NCI-H82 (cell line): ENCODE measurements at regions not wholly inside any gene's neighbourhood (a gene's known extent, or its start where the extent isn't known, plus 50 kb on each side); places are given as distances from the start of the nearest gene placed in this dataset.
A peak's percentile ranks its signal among the peaks of the same experiment; 100 is the strongest.
"Not testable (repeated sequence)": the region's sequence is repeated elsewhere in the genome, so short reads cannot be mapped to it uniquely, and the experiment has no call there.

Source experiments
- DNase-seq: peaks from one replicate; lab custom pipeline; 2025; lab: John Stamatoyannopoulos, UW

DNA sequence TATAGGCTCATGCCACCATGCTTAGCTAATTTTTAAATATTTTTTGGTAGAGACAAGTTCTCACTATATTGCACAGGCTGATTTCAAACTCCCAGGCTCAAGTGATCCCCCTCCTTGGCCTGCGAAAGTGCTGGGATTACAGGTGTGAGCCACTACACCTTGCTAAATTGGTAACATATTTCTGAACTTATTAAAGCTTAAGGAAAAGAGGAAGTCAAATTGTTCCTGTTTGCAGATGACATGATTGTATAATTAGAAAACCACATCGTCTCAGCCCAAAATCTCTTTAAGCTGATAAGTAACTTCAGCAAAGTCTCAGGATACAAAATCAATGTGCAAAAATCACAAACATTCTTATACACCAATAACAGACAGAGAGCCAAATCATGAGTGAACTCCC, 248.3 kb upstream of the KITLG start:
- not testable (repeated sequence) for DNase-seq

DNA sequence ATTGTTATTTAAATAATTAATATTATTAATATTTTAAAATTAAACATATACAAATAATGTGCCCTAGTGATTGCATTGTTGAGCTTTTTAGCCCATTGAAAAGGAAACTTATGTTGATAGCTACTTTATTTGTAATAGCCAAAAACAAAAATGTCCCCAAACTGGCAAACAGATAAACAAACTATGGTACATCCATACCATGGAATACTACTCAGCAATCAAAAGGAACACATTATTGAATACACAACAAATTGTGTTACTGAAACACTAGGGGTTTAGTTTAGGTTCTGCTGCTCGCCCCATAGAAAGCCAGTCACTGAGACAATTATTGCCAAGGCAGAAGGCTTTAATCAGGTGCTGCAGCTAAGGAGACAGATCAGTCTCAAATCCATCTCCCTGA, 239.7 kb upstream of the KITLG start:
- no peak for DNase-seq

DNA sequence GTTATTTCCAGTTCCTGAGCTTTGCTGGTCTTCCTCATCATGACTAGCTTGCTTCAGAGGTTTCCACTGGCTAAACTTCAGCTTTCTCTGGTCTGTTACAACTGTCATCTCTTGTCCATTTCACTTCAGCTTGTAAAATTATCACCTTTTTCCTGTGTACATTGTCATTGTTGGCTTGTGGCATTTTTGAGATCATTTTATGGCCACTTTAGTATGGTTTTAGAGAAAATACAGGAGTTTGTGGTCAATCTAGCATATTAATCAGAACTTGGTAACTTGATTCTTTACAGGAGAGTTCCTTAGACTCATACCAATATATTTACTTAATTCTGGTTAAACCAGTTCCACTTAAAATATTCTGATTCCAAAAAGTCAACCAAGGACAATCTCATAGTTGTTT, 235.9 kb upstream of the KITLG start:
- DNase-seq, result no peak

- DNase-seq, result no peak
Measured at GRCh38 chr12:88814779-88815178, 234.5 kb upstream of the KITLG start.

- DNase-seq, result no peak
Measured at GRCh38 chr12:88812610-88813009, 232.3 kb upstream of the KITLG start.

GRCh38 chr12:88810806-88811205, 230.5 kb upstream of the KITLG start:
- no peak for DNase-seq

DNA sequence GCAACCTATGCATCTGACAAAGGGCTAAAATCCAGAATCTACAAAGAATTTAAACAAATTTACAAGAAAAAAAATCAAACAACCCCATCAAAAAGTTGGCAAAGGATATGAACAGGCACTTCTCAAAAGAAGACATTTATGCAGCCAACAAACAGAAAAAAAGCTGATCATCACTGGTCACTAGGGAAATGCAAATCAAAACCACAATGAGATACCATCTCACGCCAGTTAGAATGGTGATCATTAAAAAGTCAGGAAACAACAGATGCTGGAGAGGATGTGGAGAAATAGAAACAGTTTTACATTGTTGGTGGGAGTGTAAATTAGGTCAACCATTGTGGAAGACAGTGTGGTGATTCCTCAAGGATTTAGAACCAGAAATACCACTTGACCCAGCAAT, 229.6 kb upstream of the KITLG start:
- DNase-seq, result not testable (repeated sequence)

DNA sequence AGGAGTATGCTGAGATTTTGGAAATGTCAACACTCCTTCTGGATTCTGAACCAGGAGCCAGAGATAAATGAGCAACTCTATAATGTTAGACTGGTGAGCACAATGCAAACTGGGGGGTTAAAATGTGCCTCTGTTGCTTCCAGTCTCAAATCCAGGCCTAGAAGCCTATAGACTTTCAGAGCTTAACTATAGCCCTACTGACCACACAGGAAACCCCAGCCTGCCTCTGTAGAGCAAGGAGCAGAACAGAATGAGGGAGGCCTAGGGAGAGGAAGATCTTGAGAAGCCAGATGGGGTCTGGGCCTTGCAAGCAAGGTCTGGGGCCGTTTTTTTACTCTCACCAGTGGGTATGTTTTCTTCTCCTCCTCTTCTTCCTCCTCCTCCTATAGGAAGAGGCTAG, 225.4 kb upstream of the KITLG start:
- DNase-seq, result peak; percentile 2

GRCh38 chr12:88805286-88805685, 225.0 kb upstream of the KITLG start:
- no peak for DNase-seq

DNA sequence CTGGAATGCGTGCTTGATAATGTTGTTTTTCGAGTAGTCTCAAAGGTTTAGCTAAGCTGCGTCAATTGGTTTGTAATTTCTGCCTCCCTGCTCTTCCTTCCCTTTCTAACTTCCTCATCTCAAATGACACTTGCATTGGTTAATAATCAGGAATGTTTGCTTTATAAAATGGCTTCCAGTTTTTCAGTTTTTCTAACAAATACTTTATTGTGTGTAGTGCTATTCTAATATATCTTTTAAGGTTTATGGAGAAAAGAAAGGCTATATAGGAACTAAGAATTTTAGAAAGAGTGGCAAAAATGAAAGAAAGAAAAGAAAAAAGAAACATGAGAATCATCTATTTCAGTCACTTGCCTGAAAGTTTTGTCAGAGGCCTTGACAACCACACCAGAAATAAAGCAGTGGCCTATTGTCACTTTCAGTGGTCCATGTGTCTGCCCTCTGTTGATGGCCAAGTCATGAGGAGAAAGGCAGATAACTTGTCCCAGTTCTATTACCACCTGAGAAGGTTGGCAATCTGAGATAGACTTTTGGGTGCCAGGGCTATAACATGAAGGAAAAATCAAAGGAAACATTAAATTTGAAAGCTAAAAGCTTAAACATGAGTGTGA, 221.9 kb upstream of the KITLG start:
- no peak for DNase-seq

DNA sequence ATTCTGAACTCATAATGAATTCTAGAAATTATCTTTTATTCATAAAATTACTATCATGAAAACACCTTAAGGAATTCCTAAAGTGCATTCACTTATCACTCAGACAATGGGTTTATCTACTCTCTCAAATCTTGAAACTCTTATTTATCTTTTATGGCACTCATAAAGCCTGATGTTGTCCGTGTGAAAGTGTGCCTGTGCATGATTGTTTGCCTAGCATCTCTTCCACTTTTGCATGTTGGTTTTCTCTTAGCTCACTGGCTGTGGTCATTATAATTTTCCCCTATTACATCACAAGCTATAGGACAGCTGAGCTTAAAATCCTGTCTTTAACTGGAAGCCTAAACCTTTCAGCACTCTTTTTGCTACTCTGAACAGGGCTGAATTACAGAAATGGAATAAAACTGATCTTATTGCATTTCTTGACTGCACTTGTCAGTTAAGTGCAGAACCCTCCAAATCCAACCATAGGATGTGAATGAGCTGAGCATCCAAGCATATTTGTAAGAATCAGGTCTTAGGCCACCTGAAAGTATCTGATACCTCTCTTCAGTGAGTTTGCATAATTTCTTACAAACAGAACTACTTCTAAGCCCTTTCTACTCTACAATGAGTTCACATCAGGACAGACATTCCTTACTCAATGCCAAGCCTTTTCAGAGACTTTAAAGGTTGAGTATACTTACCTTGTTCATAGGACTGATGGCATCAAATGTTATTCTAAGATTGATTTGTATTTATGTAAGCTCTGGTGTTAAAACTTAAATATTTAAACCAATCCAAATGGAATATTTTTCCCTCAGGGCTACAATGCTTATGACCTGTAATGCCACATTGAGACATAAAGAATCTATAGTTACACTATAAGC, 221.2 kb upstream of the KITLG start:
- DNase-seq, result no peak

GRCh38 chr12:88793096-88793495, 212.8 kb upstream of the KITLG start:
- no peak for DNase-seq

DNA sequence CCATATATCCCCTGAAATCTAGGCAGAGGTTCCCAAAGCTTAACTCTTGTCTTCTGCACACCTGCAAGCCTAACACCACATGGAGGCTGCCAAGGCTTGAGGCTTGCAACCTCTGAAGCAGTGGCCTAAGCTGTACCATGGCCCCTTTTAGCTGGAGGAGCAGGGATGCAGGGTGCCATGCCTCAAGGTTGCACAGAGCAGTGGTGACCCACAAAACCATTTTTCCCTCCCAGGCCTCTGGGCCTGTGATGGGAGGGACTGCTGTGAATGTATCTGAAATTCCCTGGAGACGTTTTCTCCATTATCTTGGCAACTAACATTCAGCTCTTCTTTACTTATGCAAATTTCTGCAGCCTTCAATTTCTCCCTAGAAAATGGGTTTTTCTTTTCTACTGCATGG, 210.0 kb upstream of the KITLG start:
- no peak for DNase-seq

DNA sequence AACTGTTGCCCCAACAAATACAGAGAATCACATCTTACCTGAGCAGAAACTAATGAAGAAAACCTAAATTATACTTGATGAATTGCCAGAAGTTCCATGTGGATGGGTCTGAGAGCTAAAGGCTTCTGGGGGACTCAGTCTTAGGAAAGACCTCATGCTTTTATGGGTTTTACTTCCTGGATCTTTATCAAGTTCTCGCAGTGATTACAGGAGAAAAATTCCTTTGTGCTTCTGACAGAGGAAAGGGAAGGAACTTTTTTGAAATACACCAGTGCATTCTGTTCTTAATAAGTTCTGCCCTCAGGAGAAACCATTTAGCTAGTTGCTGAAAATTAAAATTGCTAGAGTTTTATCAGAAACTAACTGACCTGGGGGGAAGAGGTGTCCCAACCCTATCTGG, 203.9 kb upstream of the KITLG start:
- DNase-seq, result no peak

GRCh38 chr12:88782351-88782750, 202.1 kb upstream of the KITLG start:
- no peak for DNase-seq

GRCh38 chr12:88781909-88782308, 201.6 kb upstream of the KITLG start:
- DNase-seq, result no peak

GRCh38 chr12:88778064-88778463, 197.8 kb upstream of the KITLG start:
- peak; percentile 53 for DNase-seq

GRCh38 chr12:88775742-88776151, 195.5 kb upstream of the KITLG start:
- DNase-seq, result no peak

GRCh38 chr12:88767699-88768098, 187.4 kb upstream of the KITLG start:
- no peak for DNase-seq

GRCh38 chr12:88764781-88765480, 184.7 kb upstream of the KITLG start:
- DNase-seq, result no peak

GRCh38 chr12:88763536-88764100, 183.3 kb upstream of the KITLG start:
- DNase-seq, result no peak

- DNase-seq, result no peak
Measured at GRCh38 chr12:88758176-88758575, 177.9 kb upstream of the KITLG start.

DNA sequence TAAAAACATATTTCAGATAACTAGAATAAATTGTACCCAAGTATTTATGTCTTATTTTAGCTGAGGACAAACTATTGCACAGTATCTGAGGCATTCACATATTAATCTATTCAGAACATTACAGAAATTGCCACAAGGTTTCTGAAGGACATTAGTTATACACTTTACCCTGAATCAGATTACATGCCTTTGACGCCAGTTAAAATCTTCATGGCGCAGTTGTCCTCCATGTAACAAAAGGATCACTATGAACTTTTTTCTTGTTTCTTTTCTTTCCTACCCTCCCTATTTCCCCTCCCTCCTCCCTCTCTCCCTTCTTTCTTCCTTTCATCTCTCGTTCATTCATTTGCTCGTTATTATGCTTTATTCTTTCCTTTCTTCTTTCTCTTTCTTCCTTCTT, 176.6 kb upstream of the KITLG start:
- DNase-seq, result no peak
